Pons (tissue), 1 donor: ENCODE measurements at regions not wholly inside any gene's neighbourhood (a gene's known extent, or its start where the extent isn't known, plus 50 kb on each side); places are given as distances from the start of the nearest gene placed in this dataset.
A peak's percentile ranks its signal among the peaks of the same experiment; 100 is the strongest.

Source experiments
- DNase-seq: peaks from one replicate; pipeline ENCODE4 v3.0.0-alpha.2; 2016; ENCODE audit warnings: low spot score

DNA sequence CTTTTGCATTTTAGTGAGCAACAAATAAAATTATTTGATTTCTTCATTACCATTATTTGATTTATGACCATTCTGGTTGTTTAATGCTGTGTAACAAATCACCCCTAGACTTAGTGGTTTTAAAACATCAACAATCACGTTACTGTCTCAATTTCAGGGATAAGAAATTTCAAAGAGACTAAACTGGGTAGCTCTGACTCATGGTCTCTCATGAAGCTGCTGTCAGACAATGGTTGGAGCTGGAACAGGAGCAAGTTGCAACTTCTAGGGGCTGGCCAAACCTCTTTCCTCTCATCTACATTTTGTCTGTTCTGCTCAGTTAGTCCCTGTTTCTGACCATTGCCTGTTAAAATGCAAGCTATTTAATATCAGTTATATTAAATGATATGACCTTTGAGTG, 517.0 kb downstream of the KCNH5 start:
- DNase-seq: no peak

- no peak for DNase-seq
Observed at GRCh38 chr14:62532181-62532580, 513.1 kb downstream of the KCNH5 start.

GRCh38 chr14:62546862-62547474, 498.3 kb downstream of the KCNH5 start:
- DNase-seq: no peak

DNA sequence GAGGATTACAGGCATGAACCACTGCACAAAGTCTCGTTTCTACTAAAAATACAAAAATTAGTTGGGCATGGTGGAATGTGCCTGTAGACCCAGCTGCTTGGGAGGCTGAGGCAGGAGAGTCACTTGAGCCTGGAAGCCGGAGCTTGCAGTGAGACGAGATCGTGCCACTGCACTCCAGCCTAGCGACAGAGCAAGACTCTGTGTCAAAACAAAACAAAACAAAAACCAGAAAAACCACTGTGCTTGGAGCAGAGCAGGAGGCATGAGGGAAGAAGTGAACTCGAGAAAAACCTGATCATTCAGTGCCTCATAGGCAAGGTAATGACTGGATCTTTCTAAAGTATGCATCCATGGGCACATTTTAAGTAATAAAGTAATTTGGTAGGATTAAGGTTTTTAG, 487.8 kb downstream of the KCNH5 start:
- no peak for DNase-seq

DNA sequence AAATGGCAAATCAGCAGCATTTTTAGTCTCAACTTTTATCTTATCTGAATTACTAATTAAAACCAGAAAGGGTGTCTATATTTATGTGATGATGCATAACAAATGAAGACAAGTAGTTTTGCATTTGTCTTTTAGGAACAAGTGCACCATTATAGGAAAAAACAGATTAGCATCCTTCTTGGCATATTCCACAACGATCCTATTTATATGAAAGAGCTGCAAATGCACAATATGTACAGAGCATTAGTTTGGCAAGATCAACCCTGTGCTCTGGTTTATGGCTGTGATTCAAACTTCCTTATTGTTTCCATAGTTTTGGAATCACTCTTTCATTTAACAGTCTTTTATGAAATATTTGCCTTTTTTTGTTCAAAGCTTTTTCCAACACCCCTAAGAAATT, 486.8 kb downstream of the KCNH5 start:
- no peak for DNase-seq

DNA sequence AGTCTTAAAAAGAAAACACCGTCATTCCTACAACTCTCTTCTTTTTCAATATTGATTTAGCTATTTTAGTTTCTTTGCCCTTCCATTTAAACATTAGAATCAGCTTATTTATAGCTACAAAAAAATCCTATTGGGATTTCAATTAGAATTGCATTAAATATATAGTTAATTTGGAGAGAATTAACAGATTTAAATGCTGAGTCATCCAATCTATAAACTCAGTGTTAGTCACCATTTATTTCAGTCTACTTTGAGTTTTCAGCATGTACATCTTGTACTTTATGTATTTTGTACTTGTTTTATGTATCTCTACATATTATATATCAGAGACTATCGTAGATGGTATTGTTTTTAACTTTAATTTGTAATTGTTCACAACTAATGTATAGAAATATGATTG, 460.0 kb downstream of the KCNH5 start:
- no peak for DNase-seq

GRCh38 chr14:62592877-62593276, 452.4 kb downstream of the KCNH5 start:
- no peak for DNase-seq

DNA sequence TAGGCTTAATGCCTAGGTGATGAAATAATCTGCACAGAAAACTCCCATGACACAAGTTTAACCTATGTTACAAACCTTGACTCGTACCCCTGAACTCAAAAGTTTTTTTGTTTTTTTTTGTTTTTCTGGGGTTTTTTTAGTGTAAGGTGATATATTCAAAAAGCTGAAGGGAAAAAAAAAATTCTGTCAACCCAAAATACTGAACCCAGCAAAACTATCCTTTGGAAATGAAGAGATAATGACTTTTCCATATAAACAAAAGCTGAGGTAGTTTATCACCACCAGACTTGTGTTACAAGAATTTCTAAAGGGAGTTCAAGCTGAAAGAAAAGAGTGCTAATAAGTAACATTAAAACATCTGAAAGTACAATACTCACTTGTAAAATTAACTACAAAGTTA, 448.1 kb downstream of the KCNH5 start:
- no peak for DNase-seq

DNA sequence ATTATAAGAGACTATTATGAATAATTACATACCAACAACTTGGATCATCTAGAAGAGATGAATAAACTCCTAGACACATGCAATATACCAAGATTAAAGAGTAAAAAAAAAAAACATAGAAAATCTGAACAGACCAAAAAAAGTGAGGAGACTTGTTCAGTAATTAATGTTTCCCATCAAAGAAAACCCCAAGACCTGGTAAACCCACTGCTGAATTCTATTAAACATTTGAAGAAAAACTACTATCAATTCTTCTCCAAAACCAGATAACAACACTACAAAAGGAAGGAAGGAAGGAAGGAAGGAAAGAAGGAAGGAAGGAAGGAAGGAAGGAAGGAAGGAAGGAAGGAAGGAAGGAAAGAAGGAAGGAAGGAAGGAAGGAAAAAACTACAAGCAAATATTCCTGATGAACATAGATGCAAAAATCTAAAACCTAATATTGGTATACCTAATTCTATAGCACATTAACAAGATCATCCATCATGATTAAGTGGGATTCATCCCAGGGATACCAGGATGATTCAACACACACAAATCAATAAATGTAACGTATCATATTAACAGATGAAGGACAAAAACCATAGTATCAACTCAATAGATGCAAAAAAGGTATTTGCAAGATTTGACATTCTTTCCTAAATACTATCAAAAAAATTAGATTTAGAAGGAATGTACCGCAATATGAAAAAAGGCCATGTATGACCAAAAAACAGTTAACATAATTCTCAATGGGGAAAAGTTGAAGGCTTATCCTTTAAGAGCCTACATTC, 445.5 kb downstream of the KCNH5 start:
- DNase-seq: no peak

DNA sequence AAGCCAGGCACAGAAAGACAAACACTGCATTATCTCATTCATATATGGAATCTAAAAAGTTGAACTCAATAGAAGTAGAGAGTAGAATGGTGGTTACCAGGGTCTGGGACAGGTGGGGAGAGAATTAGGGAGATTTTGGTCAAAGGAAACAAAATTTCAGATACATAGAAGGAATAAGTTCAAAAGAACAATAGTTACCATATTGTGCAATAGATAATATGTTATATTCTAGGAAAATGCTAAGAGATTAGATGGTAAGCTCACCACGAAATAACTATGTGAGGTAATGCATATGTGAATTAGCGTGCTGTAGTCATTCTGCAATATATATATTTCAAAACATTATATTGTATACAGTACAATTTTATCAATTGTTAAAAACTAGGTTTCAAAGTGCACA, 442.5 kb downstream of the KCNH5 start:
- no peak for DNase-seq

GRCh38 chr14:62604524-62604923, 440.7 kb downstream of the KCNH5 start:
- peak; percentile 10 for DNase-seq

GRCh38 chr14:62614122-62614521, 431.1 kb downstream of the KCNH5 start:
- DNase-seq: no peak

- no peak for DNase-seq
Observed at GRCh38 chr14:62616668-62617067, 428.6 kb downstream of the KCNH5 start.

DNA sequence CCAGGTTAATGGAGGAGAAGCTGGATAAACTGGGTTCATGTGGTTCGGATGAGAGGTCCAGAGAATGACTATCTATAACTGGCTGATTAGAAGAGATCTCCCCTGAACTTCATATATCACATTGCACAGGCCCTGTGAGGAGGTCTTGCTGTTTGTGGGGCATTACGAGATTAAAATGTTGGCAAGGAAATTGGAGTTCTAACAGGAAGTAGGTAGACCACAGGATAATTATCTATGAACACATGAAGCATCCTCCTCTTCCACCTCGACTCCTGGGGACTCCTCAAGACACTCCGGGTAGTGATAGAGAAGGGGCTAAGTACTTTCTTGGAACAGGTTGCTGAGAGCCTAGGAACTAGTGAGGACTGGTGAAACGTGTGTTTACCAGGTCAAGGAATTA, 418.8 kb downstream of the KCNH5 start:
- DNase-seq: no peak

DNA sequence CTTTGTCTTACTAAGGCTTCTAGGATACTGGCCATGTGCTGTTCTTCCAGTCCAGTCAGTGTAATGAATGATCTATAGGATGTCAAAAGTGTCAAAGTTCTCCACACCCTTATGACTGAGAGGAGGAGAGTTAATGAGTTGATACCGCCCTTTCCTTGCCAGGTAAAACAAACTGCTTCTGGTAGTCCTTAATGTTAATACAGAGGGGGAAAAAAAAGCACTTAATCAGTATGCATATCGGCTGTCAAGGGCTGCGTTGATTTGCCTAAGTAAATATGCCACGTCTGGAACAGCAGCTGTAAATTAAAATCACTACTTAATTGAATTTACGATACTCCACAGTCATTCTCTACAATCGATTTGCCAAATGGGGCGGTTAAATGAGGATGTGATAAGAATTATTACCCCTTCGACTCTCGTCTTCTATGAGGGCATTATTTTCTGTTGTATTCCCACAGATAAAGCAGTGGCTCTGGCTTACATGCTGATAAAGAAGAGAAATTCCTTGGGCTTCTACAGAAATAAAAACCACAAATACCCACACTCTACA, 416.0 kb downstream of the KCNH5 start:
- no peak for DNase-seq

- no peak for DNase-seq
Observed at GRCh38 chr14:62631176-62631575, 414.1 kb downstream of the KCNH5 start.

- no peak for DNase-seq
Observed at GRCh38 chr14:62632771-62633170, 412.5 kb downstream of the KCNH5 start.

GRCh38 chr14:62645649-62646048, 399.6 kb downstream of the KCNH5 start:
- DNase-seq: no peak
